ENCODE measurements at regions not wholly inside any gene's neighbourhood (a gene's known extent, or its start where the extent isn't known, plus 50 kb on each side); places are given as distances from the start of the nearest gene placed in this dataset.
A peak's percentile ranks its signal among the peaks of the same experiment; 100 is the strongest.

DNA sequence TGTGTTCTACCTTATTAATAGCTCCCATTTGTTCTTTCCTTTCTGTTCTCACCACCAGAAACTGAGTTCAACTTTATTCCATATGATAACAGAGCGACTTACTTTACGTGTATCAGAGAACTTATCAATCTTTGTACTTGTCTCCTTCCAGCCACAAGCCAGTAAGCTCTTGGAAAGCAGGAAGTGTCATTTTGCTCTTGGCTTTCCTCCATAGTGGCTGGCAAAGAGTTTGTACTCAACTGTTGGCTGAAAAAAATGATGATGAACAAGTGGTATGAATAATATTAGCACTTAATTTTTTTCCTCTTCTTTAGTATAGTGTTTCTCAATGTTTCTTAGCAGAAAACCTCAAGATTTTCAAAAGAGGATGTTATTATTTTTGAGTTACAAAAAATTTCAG lies 182.4 kb upstream of the TOM1L1 start:
- no peak for DNase-seq (ENCODE audit: low spot score)

DNA sequence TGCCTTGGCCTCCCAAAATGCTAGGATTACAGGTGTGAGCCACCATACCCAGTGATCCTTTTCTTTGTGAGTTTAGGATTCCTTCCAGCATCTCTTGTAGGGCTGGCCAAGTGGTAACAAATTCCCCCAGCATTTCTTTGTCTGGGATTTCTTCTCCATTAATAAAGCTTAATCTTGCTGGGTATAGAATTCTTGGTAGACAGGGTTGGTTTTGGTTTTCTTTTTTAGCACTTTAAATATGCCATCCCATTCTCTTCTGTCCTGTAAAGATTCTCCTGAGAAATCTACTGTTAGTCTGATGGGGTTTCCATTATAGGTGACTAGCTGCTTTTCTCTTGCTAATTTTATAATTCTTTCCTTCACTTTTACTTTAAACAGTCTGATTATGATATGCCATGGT lies 173.0 kb upstream of the TOM1L1 start:
- no peak for DNase-seq (ENCODE audit: low spot score)

DNA sequence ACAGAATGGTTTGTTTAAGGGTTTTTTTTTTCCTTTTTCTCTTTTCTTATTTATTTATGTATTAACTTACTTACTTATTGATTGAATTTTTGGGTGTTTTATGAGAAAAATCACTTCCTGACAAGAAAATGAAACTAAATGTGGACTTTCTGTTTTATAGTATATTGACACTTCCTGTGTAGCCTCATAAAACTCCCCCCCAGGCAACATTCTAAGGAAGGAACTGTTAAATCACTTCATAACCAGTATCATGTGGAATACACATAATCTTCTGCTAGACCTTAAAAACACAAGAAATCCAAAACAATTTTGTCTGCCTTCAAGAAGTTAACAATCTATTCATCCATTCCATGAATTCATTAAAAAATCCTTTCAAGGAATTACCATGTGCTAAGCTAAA lies 164.1 kb upstream of the TOM1L1 start:
- no peak for DNase-seq (ENCODE audit: low spot score)

DNA sequence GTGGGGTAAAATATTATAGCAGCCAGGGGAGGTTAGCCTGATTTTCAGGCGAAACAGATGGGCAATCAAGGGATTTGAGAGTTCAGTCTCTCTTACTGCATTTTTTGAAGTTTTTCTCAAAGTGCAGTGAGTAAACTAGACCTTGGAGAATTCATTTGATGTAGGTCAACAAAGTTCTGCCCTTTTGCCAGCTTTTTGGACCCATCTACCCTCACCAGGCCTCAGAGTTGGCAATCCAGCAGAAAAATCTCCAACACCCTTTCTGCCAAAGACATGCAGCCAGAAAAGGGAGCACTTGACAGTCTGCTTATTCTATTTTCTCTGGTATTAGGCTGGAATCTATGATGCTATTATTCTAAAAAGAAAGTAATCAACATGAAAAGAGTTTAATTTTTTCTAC lies 162.2 kb upstream of the TOM1L1 start:
- no peak for DNase-seq (ENCODE audit: low spot score)

DNA sequence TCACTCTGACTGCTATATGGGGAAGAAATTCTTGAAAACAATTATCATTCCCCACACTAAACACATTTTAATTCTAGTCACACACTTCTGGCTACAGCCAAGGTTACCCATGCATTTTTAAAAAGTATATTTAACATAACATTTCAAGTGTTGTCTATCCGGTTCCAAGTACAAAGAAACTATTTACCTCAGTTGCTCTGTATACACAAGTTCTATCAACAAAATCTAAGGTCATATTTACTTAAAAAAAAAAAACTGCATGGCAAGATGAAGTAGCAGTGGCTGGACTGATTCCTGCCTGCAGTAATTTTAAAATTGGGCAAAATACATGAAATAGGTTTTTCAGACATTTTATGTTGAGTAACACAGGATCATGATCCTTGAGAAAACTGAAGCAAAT lies 155.9 kb upstream of the TOM1L1 start:
- no peak for DNase-seq (ENCODE audit: low spot score)

DNA sequence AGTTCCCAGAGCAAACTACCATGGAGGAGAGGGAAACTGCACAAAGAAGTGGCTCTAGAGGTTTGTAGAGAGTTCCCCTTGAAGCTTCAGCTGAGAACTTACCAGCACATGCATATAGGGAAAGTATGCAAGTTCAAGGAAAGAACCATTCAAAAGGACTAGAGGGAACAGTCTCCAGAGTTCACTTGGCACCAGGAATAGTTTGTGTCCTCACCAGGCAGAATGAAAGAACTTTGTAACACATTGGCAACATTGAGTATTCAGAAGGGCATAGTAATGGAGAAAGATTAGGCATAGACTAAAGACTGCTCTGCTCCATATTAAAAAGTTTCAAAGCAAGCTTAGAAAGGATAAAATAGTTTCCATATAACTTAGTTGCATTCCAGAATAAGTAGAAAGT lies 155.4 kb upstream of the TOM1L1 start:
- DNase-seq (ENCODE audit: low spot score) = no peak

DNA sequence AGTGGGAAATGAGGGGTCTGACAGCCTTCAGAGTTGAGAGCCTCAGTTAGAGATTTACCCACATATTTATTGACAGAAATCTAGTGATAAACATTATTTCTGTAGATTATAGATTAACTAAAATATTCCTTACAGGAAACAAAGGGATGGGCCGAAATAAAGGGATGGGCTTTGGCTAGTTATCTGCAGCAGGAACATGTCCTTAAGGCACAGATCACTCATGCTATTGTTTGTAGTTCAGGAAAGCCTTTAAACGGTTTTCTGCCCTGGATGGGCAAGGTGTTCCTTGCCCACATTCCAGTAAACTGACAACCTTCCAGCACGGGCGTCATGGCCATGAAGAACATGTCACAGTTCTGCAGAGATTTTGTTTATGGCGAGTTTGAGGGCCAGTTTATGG lies 154.8 kb upstream of the TOM1L1 start:
- no peak for DNase-seq (ENCODE audit: low spot score)

DNA sequence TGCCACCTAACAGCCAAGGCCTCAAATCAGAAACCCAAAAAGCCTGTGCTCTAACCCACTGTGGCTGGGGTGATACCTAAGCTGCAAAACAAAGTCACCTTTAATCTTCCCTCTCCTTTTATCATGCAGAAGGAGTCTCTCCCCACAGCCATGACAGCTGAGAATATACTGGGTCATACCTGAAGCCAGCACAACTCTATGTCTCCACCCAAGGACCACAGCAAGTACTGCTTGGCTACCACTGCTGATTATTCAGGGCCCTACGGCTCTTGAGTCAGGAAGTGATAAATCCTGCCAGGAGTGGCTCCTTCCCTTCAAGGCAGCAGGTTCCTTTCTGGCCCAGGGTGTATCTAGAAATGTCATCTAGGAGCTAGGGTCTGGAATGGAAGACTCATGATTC lies 151.5 kb upstream of the TOM1L1 start:
- DNase-seq (ENCODE audit: low spot score) = no peak

DNA sequence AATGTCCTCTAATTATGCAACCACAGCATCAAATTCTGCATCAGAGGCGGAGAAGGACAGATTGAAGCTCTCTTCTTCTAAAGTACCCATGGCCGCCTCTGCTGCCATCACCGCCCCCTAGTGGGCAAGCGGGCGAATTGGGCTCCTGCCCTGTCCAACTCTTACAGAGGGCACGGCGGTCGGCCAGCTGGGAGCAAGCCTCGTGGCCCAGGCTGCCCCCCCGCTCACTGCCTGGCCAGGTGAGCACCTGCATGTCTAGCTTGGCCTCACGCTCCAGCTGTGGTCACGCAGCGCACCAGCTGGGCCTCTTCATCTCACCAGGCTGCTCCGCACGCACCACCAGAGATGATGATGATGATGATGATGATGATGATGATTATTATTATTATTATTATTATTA lies 146.1 kb upstream of the TOM1L1 start:
- DNase-seq (ENCODE audit: low spot score) = no peak

DNA sequence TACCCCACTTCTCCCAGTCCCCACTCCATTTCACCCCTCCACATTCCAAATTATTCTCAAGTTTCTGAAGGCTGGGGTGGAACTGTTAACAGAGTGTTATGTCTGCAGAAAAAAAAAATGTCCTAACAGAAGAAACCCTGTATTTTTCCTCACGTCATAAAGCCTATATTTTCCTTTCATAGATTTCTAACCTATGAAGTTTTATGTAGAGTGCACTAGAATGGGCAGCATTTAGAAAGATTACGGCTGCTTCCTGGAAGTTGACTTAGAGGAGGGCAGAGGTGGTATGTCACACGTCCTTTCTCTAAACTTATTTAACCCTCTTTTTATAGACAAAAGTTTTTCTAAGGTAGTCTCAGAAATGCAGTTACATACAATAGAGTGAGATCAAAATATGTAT lies 139.8 kb upstream of the TOM1L1 start:
- DNase-seq (ENCODE audit: low spot score) = no peak

DNA sequence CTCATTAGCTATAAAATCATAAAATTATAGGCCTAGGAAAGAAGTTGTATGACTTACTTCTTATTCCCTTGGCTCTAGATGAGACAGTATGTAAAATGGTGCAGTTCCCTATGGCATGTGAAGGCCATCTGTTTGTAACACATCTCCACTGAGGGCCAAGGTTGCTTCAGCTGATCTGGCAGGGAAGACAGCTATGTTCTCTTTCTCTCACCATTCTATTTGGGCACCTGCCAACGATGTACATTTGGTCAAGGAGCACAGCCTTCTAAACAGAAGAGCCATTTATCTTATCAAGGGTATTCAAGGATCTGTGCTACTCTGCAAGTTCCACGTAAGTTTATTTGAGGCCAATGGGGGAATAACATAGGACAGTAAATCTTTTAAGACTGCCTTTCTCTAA lies 129.8 kb upstream of the TOM1L1 start:
- peak; percentile 7 for DNase-seq (ENCODE audit: low spot score)

DNA sequence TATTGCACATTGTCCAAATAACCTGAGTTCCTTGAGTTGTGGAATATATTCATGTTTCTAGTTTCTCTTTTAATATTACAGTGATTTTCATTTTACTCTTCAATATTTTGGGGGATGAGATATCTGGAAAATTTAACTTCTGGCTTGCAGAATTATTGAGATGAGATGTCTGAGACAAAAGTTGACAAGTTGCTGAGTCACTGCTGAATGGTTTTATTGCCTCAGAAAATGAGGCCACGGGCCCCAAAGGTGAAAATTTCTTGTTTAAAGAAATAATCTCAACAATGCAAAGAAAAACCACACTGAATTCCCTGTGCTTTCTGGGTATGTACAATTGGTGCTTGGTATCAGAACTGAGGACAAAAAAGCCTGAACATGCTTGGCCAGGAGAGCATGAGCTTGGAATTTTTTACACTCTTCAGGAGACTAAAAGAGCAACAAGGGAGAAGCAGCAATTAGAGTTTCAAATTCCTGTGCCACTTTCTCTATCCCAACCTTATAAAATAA lies 129.2 kb upstream of the TOM1L1 start:
- no peak for DNase-seq (ENCODE audit: low spot score)

DNA sequence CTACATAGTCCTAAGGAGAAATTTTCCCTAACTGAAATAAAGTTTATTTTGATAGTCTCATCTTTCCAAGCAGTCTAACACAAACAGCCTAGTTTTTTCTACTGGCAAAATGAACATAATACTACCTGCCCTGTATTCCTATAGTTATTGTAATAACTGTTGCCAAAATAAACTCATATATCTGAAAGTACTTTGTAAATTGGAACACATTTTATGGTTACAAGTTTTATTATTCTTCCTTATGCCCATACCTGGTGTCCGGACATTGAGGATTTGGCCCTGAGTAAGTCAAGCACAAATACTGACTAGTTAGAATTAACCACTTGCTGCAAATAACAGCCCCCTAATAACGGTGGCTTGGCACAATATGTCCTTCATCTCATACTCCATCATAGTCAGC lies 120.4 kb upstream of the TOM1L1 start:
- DNase-seq (ENCODE audit: low spot score) = no peak

DNA sequence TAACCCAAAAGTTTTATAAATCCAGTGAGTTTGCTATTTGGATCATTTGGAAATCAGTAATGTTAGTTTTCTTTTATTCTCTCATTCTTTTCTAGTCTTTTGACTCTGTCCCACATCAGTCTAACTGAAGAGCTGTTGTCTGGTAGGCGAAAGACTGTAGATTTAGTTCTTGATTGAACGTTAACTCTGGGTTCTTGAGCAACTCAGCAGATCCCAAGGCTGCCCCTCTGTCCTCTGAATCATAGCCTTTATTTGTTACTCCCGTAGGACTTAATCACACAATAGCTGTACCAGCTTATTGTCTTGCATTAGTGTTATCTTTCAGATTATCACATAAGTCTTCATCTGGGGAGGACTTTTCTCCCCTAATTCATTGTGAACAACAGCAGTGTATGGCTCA lies 119.3 kb upstream of the TOM1L1 start:
- DNase-seq (ENCODE audit: low spot score) = no peak

DNA sequence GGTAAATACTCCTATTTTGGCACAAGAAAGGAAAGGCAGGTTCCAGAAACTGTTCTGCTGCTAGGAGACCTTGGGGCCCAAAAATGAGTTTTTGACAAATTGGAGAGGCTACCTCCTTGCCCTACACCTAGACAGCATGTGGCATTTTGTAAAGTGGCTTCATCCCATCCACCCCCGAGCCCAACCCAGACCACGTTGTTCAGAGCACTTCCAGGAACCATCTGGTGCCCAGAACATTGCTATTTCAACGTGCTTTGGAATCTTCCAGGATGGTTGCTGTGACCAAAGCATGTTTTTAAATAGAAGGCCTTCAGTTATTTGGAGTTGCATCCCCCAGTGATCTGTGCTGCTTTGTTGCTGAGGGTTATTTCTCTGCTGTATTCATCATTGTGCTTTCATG lies 116.3 kb upstream of the TOM1L1 start:
- DNase-seq (ENCODE audit: low spot score) = no peak

DNA sequence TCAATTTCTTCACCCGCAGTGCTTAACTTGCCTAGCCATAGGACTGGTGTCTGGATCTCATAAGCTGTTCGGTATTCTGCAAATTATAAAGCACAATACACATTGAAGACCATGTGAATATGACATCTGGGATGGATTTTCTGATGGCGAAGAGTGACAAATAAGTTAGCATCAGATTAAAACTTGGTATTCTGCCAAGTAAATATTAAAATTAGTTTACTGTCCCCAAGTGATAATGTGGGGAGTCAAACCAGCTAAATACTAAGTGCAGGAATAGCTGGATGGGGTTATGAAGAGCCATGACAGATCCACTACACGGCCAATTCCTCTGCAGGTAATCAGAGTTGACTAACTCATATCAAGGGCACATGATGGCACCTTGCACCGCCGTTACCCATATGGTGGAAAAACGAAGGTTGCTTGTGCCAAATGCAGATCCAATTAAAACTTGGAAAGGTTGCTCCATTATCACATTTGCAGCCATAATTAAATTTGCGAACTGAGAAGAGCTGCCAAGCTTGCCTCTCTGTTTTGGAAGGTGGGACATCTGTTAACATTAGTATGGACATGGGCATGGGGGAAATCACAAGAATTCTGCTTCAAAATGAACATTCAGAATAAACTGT lies 114.9 kb upstream of the TOM1L1 start:
- DNase-seq (ENCODE audit: low spot score) = peak; percentile 59

DNA sequence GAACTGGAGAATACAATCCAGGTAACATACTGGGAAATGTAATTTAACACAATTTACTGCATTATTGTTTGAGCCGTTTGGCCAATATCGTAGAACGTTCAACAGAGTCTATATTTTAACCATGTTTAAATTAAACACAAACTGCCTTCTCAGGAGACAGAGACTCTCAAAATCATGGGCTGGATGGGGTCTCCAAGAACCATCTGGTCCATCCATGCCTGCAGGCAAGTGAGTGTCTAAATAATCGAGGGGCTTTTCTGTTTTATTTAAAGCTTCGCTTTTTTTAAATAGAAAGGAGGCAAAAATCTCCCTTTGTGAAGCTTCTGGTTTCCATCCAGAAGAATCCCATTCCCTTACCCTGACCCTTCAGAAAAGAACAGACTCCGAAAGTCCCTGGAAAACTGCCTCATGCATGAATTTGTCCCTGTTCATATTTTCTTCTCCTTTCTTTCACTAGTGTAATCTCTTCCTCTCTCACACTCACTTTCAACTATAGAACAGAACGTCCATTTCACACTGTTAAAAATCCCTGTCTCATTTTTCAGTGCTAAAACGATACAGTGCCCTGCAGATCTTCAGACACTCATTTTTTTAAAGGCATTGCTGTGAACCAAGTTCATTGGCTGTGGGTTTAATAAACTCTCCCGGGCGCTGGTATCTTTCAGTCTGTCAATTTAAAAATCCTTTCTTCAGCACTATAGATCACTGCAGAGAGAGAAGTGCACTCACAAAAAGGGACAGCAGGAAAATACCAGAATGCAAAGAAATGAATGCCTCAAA lies 111.4 kb upstream of the TOM1L1 start:
- no peak for DNase-seq (ENCODE audit: low spot score)

DNA sequence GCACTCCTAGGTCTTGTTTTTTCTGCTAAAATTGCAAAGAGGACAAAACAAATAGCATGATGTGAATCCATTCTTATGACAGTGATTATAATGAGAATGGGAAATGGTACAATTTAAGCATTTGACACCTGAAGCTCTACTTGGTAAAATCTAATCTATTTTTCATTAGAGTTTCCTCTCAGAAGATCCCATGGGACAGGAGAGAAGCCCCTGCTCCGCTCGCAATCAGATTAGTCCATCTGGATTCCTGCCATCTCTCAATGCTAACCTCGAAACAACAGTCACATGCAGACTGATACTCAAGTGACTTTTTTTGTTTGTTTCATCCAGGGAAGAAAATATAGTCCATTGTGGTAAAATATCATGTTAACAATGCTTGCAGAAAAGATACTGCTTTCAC lies 107.4 kb upstream of the TOM1L1 start:
- no peak for DNase-seq (ENCODE audit: low spot score)

DNA sequence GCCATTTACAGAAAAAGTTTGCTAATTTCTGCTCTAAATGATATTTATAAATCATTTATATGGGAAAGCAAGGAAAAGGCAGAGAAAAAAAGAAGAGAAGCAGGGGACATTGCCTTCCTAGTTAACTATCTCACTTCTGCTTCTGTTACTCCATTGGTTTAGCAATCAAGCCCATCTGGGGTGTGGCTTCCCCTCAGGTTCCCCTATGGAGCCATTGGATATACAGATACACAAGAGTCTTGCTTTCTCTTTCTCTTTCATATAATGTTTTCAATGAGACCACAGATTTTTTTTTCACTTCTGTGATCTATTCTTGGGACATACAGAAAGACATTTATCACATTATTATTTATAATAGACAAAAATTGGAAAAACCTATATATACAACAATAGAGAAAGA lies 105.6 kb upstream of the TOM1L1 start:
- DNase-seq (ENCODE audit: low spot score) = no peak

DNA sequence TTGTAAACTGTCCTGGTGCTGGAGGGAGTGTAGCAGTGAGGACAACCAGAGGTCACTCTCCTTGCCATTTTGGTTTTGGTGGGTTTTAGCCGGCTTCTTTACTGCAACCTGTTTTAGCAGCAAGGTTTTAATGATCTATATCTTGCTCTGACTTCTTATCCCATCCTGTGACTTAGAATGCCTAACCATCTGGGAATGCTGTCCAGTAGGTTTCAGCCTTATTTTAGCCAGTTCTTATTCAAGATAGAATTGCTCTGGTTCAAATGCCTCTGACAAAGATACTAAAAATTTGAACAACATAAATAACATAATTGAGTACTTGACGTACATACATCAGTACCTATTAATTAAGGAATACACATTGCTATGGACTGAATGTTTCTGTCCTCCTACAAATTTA lies 93.3 kb upstream of the TOM1L1 start:
- no peak for DNase-seq (ENCODE audit: low spot score)

DNA sequence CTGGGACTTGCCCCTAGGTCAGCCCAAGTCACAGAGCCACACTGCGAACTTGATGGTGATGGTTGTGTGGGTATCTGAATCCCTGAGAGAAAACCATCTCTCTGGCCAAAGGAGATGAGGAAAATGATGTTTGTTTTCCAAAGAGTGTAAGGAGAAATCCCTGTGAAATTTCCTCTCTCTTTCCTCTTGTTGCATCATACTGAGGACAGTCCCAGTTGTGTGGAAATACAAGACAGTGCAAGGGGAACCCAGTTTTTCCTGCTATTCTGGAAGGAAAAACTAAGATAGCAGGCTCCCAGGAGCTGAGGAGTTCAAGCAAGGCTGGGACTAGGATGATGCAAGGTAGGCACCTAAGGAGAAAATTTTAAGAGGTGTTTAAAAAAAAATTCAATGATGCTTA lies 86.8 kb upstream of the TOM1L1 start:
- DNase-seq (ENCODE audit: low spot score) = no peak

DNA sequence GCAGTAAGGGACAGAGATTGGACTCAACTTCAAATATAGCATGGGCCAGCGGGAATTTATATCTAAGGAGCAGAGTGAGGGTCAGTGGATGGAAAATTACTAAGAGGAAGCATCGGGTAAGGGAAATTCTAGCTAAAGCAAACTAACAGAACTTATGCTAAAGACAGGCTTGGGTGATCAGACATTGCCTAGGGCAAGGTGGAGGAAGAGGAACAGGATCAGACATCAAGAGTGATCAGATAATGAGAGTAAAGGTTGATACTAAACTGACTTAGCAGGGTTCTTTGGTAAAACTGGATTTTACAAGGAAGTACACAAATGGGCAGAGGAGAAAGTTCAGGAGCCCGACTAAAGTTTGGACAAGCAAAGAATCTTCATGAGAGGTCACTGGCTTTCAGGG lies 86.3 kb upstream of the TOM1L1 start:
- no peak for DNase-seq (ENCODE audit: low spot score)

DNA sequence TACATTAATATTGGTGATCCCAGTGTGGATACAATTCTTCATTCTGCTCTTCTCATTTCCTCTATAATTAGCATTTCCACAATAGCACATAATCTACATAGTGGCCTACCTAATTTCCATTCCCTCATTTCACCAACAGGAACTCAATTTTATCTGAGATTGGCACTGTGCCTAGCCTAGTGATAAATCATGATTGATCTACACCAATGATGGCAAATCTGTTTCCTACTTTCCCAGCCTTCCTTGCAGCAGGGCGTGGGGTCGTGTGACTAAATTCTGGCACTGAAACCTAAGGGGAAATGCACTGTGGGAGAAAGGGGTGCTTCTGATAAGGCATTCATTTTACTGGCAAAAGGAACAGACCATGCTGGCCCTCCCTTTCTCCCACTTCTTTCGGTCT lies 66.6 kb upstream of the TOM1L1 start:
- DNase-seq (ENCODE audit: low spot score) = no peak

DNA sequence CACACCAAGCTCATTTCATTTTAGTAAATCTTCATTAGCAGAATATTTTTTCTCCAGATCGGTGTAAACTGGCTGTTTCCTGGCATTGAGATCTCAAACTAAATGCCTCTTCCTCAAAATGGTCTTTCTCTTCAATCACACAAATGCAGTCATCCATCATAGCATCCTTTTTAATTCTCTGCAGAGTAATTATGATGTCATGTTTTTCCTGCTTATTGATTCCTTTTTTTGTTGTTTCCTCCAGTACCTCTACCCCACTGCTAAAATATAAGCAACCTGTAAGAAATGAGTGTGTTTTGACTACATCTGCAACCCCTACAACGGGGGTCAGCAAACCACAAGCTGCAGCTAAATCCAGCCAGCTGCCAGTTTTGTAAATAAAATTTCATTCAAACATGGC lies 65.6 kb upstream of the TOM1L1 start:
- no peak for DNase-seq (ENCODE audit: low spot score)
